Fibroblast of skin of left quadriceps (primary cell): ENCODE measurements at regions not wholly inside any gene's neighbourhood (a gene's known extent, or its start where the extent isn't known, plus 50 kb on each side); places are given as distances from the start of the nearest gene placed in this dataset.

Experiments
- DNase-seq, 2 experiments: peaks; one replicate each; pipeline ENCODE4 v3.0.0-alpha.2; 2013; ENCODE audit warnings: low read depth in 2 of 2

GRCh38 chrX:69305333-69306062 is 140.2 kb upstream of the PJA1 start:
- DNase-seq = no peak

- DNase-seq = no peak
Measured at GRCh38 chrX:69303231-69303630, 138.0 kb upstream of the PJA1 start.

- no peak for DNase-seq
Measured at GRCh38 chrX:69299951-69300714, 134.9 kb upstream of the PJA1 start.

- DNase-seq = no peak
Measured at GRCh38 chrX:69299285-69299684, 134.0 kb upstream of the PJA1 start.

- no peak for DNase-seq
Measured at GRCh38 chrX:69298466-69299140, 133.3 kb upstream of the PJA1 start.

- DNase-seq = no peak
Measured at GRCh38 chrX:69297506-69297905, 132.3 kb upstream of the PJA1 start.

GRCh38 chrX:69293776-69294601 is 128.7 kb upstream of the PJA1 start:
- no peak for DNase-seq

GRCh38 chrX:69291116-69291515 is 125.9 kb upstream of the PJA1 start:
- DNase-seq = no peak

GRCh38 chrX:69290292-69290691 is 125.0 kb upstream of the PJA1 start:
- DNase-seq = no peak

GRCh38 chrX:69289793-69290123 is 124.5 kb upstream of the PJA1 start:
- no peak for DNase-seq

GRCh38 chrX:69289046-69289792 is 124.0 kb upstream of the PJA1 start:
- no peak for DNase-seq

GRCh38 chrX:69287095-69287494 is 121.8 kb upstream of the PJA1 start:
- no peak for DNase-seq

GRCh38 chrX:69286565-69286906 is 121.3 kb upstream of the PJA1 start:
- no peak for DNase-seq

- no peak for DNase-seq
Measured at GRCh38 chrX:69285881-69286564, 120.8 kb upstream of the PJA1 start.

- DNase-seq = no peak
Measured at GRCh38 chrX:69285401-69285877, 120.2 kb upstream of the PJA1 start.

GRCh38 chrX:69284491-69284890 is 119.2 kb upstream of the PJA1 start:
- no peak for DNase-seq

GRCh38 chrX:69282893-69283690 is 117.8 kb upstream of the PJA1 start:
- DNase-seq = no peak

- DNase-seq = no peak
Measured at GRCh38 chrX:69280933-69281332, 115.7 kb upstream of the PJA1 start.

GRCh38 chrX:69279234-69279633 is 114.0 kb upstream of the PJA1 start:
- DNase-seq = no peak
